OCI-LY7 (cell line): ENCODE measurements at regions not wholly inside any gene's neighbourhood (a gene's known extent, or its start where the extent isn't known, plus 50 kb on each side); places are given as distances from the start of the nearest gene placed in this dataset.

Source experiments
- EZH2phosphoT487 ChIP-seq: fragments of 200-600 bp; sonication (generic); IDR thresholded peaks from 2 replicates; pipeline ENCODE4 v1.6.1; 2018; ENCODE audit warnings: low read depth, borderline replicate concordance, mild to moderate bottlenecking, mixed run types, antibody characterized with exemption, low read length, moderate library complexity, mixed read lengths
- TF ChIP-seq, protein P1 (sequence below): fragments of 200-600 bp; sonication (generic); conservative IDR thresholded peaks from 2 replicates; pipeline ENCODE4 v1.5.1; 2014; ENCODE audit warnings: mild to moderate bottlenecking, antibody characterized with exemption, low read length, moderate library complexity, mixed read lengths

DNA sequence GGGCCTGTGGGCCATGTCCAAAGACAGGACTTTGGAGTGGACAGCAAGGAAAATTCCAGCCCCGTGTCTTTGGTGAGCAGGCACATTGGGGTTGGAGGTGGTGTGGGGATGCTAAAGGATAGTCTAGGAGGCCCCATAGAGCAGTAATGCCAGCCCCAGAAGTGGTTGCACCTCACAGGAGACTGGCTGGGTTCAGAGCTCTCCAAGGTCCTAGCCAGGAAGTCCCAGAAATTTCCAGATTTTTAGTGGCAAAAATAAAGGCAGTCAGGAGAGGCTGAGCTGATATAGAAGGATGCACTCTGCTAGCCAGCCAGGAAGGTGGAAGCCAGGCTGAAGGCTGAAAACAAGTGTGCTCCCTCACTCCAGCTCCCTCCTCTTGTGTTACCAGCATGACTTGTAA is 144.0 kb upstream of the KCND3 start:
- TF ChIP-seq, protein P1, sequence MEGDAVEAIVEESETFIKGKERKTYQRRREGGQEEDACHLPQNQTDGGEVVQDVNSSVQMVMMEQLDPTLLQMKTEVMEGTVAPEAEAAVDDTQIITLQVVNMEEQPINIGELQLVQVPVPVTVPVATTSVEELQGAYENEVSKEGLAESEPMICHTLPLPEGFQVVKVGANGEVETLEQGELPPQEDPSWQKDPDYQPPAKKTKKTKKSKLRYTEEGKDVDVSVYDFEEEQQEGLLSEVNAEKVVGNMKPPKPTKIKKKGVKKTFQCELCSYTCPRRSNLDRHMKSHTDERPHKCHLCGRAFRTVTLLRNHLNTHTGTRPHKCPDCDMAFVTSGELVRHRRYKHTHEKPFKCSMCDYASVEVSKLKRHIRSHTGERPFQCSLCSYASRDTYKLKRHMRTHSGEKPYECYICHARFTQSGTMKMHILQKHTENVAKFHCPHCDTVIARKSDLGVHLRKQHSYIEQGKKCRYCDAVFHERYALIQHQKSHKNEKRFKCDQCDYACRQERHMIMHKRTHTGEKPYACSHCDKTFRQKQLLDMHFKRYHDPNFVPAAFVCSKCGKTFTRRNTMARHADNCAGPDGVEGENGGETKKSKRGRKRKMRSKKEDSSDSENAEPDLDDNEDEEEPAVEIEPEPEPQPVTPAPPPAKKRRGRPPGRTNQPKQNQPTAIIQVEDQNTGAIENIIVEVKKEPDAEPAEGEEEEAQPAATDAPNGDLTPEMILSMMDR: no peak
- no peak for TF ChIP-seq EZH2phosphoT487
